ENCODE measurements at regions not wholly inside any gene's neighbourhood (a gene's known extent, or its start where the extent isn't known, plus 50 kb on each side); places are given as distances from the start of the nearest gene placed in this dataset.

GRCh38 chr7:136179154-136179553, 202.0 kb upstream of the MTPN start:
- DNase-seq (ENCODE audit: low read depth in 2 of 2) = no peak

- DNase-seq (ENCODE audit: low read depth in 2 of 2) = no peak
Observed at GRCh38 chr7:136174477-136175125, 197.4 kb upstream of the MTPN start.

GRCh38 chr7:136173874-136174273, 196.7 kb upstream of the MTPN start:
- no peak for DNase-seq (ENCODE audit: low read depth in 2 of 2)

- DNase-seq (ENCODE audit: low read depth in 2 of 2) = no peak
Observed at GRCh38 chr7:136171233-136171632, 194.1 kb upstream of the MTPN start.

- no peak for DNase-seq (ENCODE audit: low read depth in 2 of 2)
Observed at GRCh38 chr7:136168821-136169220, 191.7 kb upstream of the MTPN start.

GRCh38 chr7:136167991-136168390, 190.8 kb upstream of the MTPN start:
- no peak for DNase-seq (ENCODE audit: low read depth in 2 of 2)

GRCh38 chr7:136166521-136166920, 189.4 kb upstream of the MTPN start:
- no peak for DNase-seq (ENCODE audit: low read depth in 2 of 2)

GRCh38 chr7:136163340-136163801, 186.2 kb upstream of the MTPN start:
- no peak for DNase-seq (ENCODE audit: low read depth in 2 of 2)

GRCh38 chr7:136150311-136150710, 173.2 kb upstream of the MTPN start:
- no peak for DNase-seq (ENCODE audit: low read depth in 2 of 2)

- DNase-seq (ENCODE audit: low read depth in 2 of 2) = no peak
Observed at GRCh38 chr7:136148920-136149319, 171.8 kb upstream of the MTPN start.

- no peak for DNase-seq (ENCODE audit: low read depth in 2 of 2)
Observed at GRCh38 chr7:136146925-136147324, 169.8 kb upstream of the MTPN start.

- DNase-seq (ENCODE audit: low read depth in 2 of 2) = no peak
Observed at GRCh38 chr7:136144182-136144581, 167.0 kb upstream of the MTPN start.

GRCh38 chr7:136143271-136143670, 166.1 kb upstream of the MTPN start:
- DNase-seq (ENCODE audit: low read depth in 2 of 2) = no peak

- no peak for DNase-seq (ENCODE audit: low read depth in 2 of 2)
Observed at GRCh38 chr7:136142583-136142982, 165.4 kb upstream of the MTPN start.

- DNase-seq (ENCODE audit: low read depth in 2 of 2) = no peak
Observed at GRCh38 chr7:136140469-136140868, 163.3 kb upstream of the MTPN start.

- DNase-seq (ENCODE audit: low read depth in 2 of 2) = no peak
Observed at GRCh38 chr7:136139417-136139816, 162.3 kb upstream of the MTPN start.

GRCh38 chr7:136138991-136139390, 161.8 kb upstream of the MTPN start:
- DNase-seq (ENCODE audit: low read depth in 2 of 2) = no peak

GRCh38 chr7:136136906-136137454, 159.8 kb upstream of the MTPN start:
- DNase-seq (ENCODE audit: low read depth in 2 of 2) = no peak

GRCh38 chr7:136134503-136134902, 157.3 kb upstream of the MTPN start:
- DNase-seq (ENCODE audit: low read depth in 2 of 2) = no peak

- DNase-seq (ENCODE audit: low read depth in 2 of 2) = no peak
Observed at GRCh38 chr7:136133551-136133950, 156.4 kb upstream of the MTPN start.

GRCh38 chr7:136131304-136131630, 154.1 kb upstream of the MTPN start:
- no peak for DNase-seq (ENCODE audit: low read depth in 2 of 2)

- no peak for DNase-seq (ENCODE audit: low read depth in 2 of 2)
Observed at GRCh38 chr7:136130511-136131303, 153.5 kb upstream of the MTPN start.

GRCh38 chr7:136128050-136128449, 150.9 kb upstream of the MTPN start:
- no peak for DNase-seq (ENCODE audit: low read depth in 2 of 2)

Measured in stimulated activated CD8-positive, alpha-beta memory T cell treated with anti-CD3 and anti-CD28 coated beads, Interleukin-15, amount 100 ng/mL, for 48 hours (primary cell).